ENCODE measurements at regions not wholly inside any gene's neighbourhood (a gene's known extent, or its start where the extent isn't known, plus 50 kb on each side); places are given as distances from the start of the nearest gene placed in this dataset.
"Not testable (repeated sequence)": the region's sequence is repeated elsewhere in the genome, so short reads cannot be mapped to it uniquely, and the experiment has no call there.

GRCh38 chr15:20310603-20311002 is 231.0 kb downstream of the GOLGA6L6 start:
- no peak for TF ChIP-seq CTCF (IDR thresholded peaks at IDR 0.05; ENCODE audit: low read depth, low read length, missing control alignments)
- DNase-seq (ENCODE audit: low read depth) = no peak
- no peak overlapping the region for H3K4me3 ChIP-seq (ENCODE audit: low read depth, low read length)

- not testable (repeated sequence) for DNase-seq (ENCODE audit: low read depth); H3K4me3 ChIP-seq (ENCODE audit: low read depth, low read length)
Measured at GRCh38 chr15:20309966-20310365, 231.6 kb downstream of the GOLGA6L6 start.

- not testable (repeated sequence) for DNase-seq (ENCODE audit: low read depth); H3K4me3 ChIP-seq (ENCODE audit: low read depth, low read length)
Measured at GRCh38 chr15:20309395-20309794, 232.2 kb downstream of the GOLGA6L6 start.

- not testable (repeated sequence) for DNase-seq (ENCODE audit: low read depth); H3K4me3 ChIP-seq (ENCODE audit: low read depth, low read length)
Measured at GRCh38 chr15:20308027-20308690, 233.4 kb downstream of the GOLGA6L6 start.

GRCh38 chr15:20307137-20307536 is 234.5 kb downstream of the GOLGA6L6 start:
- not testable (repeated sequence) for H3K4me3 ChIP-seq (ENCODE audit: low read depth, low read length); DNase-seq (ENCODE audit: low read depth)

GRCh38 chr15:20306497-20307106 is 235.0 kb downstream of the GOLGA6L6 start:
- DNase-seq (ENCODE audit: low read depth); H3K4me3 ChIP-seq (ENCODE audit: low read depth, low read length): not testable (repeated sequence)

GRCh38 chr15:20305912-20306311 is 235.7 kb downstream of the GOLGA6L6 start:
- not testable (repeated sequence) for H3K4me3 ChIP-seq (ENCODE audit: low read depth, low read length); DNase-seq (ENCODE audit: low read depth)

GRCh38 chr15:20305015-20305465 is 236.6 kb downstream of the GOLGA6L6 start:
- not testable (repeated sequence) for H3K4me3 ChIP-seq (ENCODE audit: low read depth, low read length); DNase-seq (ENCODE audit: low read depth)

GRCh38 chr15:20304282-20305014 is 237.2 kb downstream of the GOLGA6L6 start:
- H3K4me3 ChIP-seq (ENCODE audit: low read depth, low read length); DNase-seq (ENCODE audit: low read depth): not testable (repeated sequence)

GRCh38 chr15:20303248-20304171 is 238.1 kb downstream of the GOLGA6L6 start:
- H3K4me3 ChIP-seq (ENCODE audit: low read depth, low read length); DNase-seq (ENCODE audit: low read depth): not testable (repeated sequence)

- H3K4me3 ChIP-seq (ENCODE audit: low read depth, low read length); DNase-seq (ENCODE audit: low read depth): not testable (repeated sequence)
Measured at GRCh38 chr15:20302141-20303069, 239.2 kb downstream of the GOLGA6L6 start.

GRCh38 chr15:20301471-20302081 is 240.0 kb downstream of the GOLGA6L6 start:
- not testable (repeated sequence) for DNase-seq (ENCODE audit: low read depth); H3K4me3 ChIP-seq (ENCODE audit: low read depth, low read length)

- not testable (repeated sequence) for DNase-seq (ENCODE audit: low read depth); H3K4me3 ChIP-seq (ENCODE audit: low read depth, low read length)
Measured at GRCh38 chr15:20301041-20301390, 240.6 kb downstream of the GOLGA6L6 start.

- not testable (repeated sequence) for DNase-seq (ENCODE audit: low read depth); H3K4me3 ChIP-seq (ENCODE audit: low read depth, low read length)
Measured at GRCh38 chr15:20300351-20301040, 241.1 kb downstream of the GOLGA6L6 start.

GRCh38 chr15:20297603-20298123 is 243.9 kb downstream of the GOLGA6L6 start:
- not testable (repeated sequence) for H3K4me3 ChIP-seq (ENCODE audit: low read depth, low read length); DNase-seq (ENCODE audit: low read depth)
